Chondrocyte (in vitro differentiated cells): ENCODE measurements at regions not wholly inside any gene's neighbourhood (a gene's known extent, or its start where the extent isn't known, plus 50 kb on each side); places are given as distances from the start of the nearest gene placed in this dataset.

Experiments
- DNase-seq: peaks from one replicate; pipeline ENCODE4 v3.0.0; 2021; ENCODE audit warnings: mixed read lengths, low spot score
- H3K27ac Mint-ChIP-seq: one replicate; pipeline ENCODE4 v1.8.0; 2021; ENCODE audit warnings: mild to moderate bottlenecking, moderate library complexity, mixed read lengths; ENCODE audit not compliant: unreplicated experiment
- H3K27me3 Mint-ChIP-seq: 2 replicates; pipeline ENCODE4 v1.8.0; 2021; ENCODE audit warnings: low read depth, mixed read lengths
- H3K36me3 Mint-ChIP-seq: 2 replicates; pipeline ENCODE4 v1.8.0; 2021; ENCODE audit warnings: low read depth, mixed read lengths
- H3K4me1 Mint-ChIP-seq: 2 replicates; pipeline ENCODE4 v1.8.0; 2021; ENCODE audit warnings: low read depth, mild to moderate bottlenecking, mixed read lengths
- H3K4me3 Mint-ChIP-seq: one replicate; pipeline ENCODE4 v1.8.0; 2021; ENCODE audit warnings: mild to moderate bottlenecking, moderate library complexity, mixed read lengths; ENCODE audit not compliant: unreplicated experiment
- H3K9me3 Mint-ChIP-seq: 2 replicates; pipeline ENCODE4 v1.8.0; 2021; ENCODE audit warnings: low read depth, mixed read lengths
- TF ChIP-seq, protein P1 (sequence below): fragments of 200-600 bp; sonication (generic); IDR thresholded peaks from 2 replicates; pipeline ENCODE4 v1.5.0; 2021; ENCODE audit warnings: antibody characterized with exemption, mild to moderate bottlenecking, moderate library complexity

DNA sequence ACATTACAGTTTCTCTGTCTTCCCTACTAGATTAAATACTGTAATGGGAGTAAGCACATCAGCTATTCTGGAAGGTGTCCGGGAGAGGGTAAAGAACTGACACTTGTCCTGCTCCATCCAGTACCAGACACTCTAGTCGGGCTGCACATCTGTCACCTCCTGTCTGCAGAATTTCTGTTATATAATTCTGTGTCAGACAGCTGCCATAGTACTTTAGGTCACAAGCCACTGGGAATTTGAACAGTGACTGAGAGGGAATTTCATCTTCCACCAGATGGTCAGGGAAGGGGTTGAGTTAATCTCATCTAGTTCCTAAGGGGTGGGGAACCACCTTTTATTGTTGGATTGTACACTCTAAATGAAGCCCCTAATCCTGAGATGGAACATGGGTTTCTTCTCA lies 58.6 kb upstream of the NUDT7 start:
- Mint-ChIP-seq H3K4me1 (no peaks in the 10 kb centered on the region), H3K4me3 (no peak overlapping the region), H3K27ac (no peak overlapping the region), H3K36me3 (no peaks in the 10 kb centered on the region), H3K27me3 (peaks cover 6% of the 10 kb centered on the region), H3K9me3 (peaks cover 3% of the 10 kb centered on the region)
- TF ChIP-seq, protein P1, sequence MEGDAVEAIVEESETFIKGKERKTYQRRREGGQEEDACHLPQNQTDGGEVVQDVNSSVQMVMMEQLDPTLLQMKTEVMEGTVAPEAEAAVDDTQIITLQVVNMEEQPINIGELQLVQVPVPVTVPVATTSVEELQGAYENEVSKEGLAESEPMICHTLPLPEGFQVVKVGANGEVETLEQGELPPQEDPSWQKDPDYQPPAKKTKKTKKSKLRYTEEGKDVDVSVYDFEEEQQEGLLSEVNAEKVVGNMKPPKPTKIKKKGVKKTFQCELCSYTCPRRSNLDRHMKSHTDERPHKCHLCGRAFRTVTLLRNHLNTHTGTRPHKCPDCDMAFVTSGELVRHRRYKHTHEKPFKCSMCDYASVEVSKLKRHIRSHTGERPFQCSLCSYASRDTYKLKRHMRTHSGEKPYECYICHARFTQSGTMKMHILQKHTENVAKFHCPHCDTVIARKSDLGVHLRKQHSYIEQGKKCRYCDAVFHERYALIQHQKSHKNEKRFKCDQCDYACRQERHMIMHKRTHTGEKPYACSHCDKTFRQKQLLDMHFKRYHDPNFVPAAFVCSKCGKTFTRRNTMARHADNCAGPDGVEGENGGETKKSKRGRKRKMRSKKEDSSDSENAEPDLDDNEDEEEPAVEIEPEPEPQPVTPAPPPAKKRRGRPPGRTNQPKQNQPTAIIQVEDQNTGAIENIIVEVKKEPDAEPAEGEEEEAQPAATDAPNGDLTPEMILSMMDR: no peak
- DNase-seq: no peak

DNA sequence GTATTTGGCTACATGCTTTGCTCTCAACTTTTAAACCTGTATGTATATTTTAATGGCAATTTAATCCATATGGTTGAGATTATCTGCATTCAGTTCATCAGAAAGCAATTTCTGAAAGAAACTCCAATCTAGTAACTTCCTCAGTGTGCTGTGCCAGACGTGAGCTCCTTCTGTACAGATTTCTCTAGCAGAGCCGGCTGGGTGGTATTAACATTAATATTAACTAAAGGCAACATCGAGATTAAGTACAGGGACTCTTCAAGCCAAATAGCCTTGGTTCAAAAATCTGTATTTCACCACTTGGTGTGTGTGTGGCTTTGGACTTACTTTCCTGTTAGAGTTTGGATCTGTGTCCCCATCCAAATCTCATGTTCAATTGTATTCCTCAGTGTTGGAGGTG lies 55.5 kb upstream of the NUDT7 start:
- H3K36me3 Mint-ChIP-seq: no peaks in the 10 kb centered on the region
- H3K27ac Mint-ChIP-seq: no peak overlapping the region
- H3K4me1 Mint-ChIP-seq: no peaks in the 10 kb centered on the region
- peaks cover 3% of the 10 kb centered on the region for H3K9me3 Mint-ChIP-seq
- peaks cover 7% of the 10 kb centered on the region for H3K27me3 Mint-ChIP-seq
- DNase-seq: no peak
- TF ChIP-seq, protein P1: no peak
- no peak overlapping the region for H3K4me3 Mint-ChIP-seq

DNA sequence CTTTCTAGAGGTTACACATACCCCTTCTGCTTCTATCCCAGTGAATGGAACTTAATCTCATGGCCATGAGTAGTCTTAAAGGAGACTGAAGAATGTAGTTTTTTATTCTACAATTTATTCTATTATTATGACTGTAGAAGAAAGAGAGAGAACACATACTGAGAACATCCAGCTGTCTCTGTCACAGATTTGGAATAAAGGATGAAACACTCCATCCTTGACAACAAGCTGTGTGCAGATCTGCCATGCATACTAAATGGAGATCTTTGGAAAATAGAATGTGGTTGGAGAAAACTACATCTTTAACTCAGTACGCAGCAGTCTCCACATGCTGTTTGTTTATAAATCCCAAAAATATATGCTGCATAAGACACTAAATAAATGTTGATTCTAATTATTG lies 54.1 kb upstream of the NUDT7 start:
- H3K36me3 Mint-ChIP-seq: no peaks in the 10 kb centered on the region
- no peak overlapping the region for H3K27ac Mint-ChIP-seq
- TF ChIP-seq, protein P1: no peak
- peaks cover 7% of the 10 kb centered on the region for H3K27me3 Mint-ChIP-seq
- DNase-seq: no peak
- H3K4me1 Mint-ChIP-seq: no peaks in the 10 kb centered on the region
- H3K9me3 Mint-ChIP-seq: no peaks in the 10 kb centered on the region
- H3K4me3 Mint-ChIP-seq: no peak overlapping the region

DNA sequence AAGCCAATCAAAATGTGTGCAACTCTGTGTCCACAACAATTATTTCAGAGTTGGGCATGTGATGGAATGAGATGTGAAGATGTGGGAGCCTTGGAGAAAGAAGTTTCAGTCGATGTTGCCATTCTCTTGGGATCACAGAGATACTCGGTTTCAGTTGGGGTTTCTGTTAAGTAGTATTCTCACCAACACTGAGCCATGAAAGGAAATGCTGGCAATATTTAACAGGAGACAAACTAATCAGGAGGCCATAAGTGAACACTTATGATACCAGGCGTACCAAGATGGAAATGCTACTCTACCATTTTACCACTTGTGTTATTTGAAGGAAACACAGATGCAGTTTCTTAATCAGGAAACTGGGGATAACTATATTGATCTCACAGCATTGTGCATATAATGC lies 53.3 kb upstream of the NUDT7 start:
- H3K27me3 Mint-ChIP-seq: peaks cover 7% of the 10 kb centered on the region
- H3K9me3 Mint-ChIP-seq: no peaks in the 10 kb centered on the region
- H3K27ac Mint-ChIP-seq: no peak overlapping the region
- TF ChIP-seq, protein P1: no peak
- H3K4me1 Mint-ChIP-seq: no peaks in the 10 kb centered on the region
- DNase-seq: no peak
- H3K36me3 Mint-ChIP-seq: no peaks in the 10 kb centered on the region
- H3K4me3 Mint-ChIP-seq: no peak overlapping the region
